Neural cell (in vitro differentiated cells): ENCODE measurements at regions not wholly inside any gene's neighbourhood (a gene's known extent, or its start where the extent isn't known, plus 50 kb on each side); places are given as distances from the start of the nearest gene placed in this dataset.

ENCODE experiments used
- H2AFZ ChIP-seq: fragments of 200-600, 300-800 bp; sonication (generic), shearing (Covaris generic); 2 replicates; pipeline ENCODE4 v1.6.0; 2014; ENCODE audit warnings: low read depth, mild to moderate bottlenecking, antibody characterized with exemption, low read length, moderate library complexity
- H3F3A ChIP-seq: fragments of 200-600 bp; shearing (Covaris generic); 2 replicates; pipeline ENCODE4 v1.6.1; 2016; ENCODE audit warnings: mild to moderate bottlenecking, moderate library complexity, mixed read lengths, antibody characterized with exemption, low read length; ENCODE audit not compliant: insufficient read depth, poor library complexity, severe bottlenecking
- H3K27ac ChIP-seq: fragments of 200-600, 300-800 bp; sonication (generic), shearing (Covaris generic); 2 replicates; pipeline ENCODE4 v1.5.1; 2014; ENCODE audit warnings: mild to moderate bottlenecking, low read length, moderate library complexity
- H3K27me3 ChIP-seq: fragments of 300-800, 200-600 bp; sonication (generic), shearing (Covaris generic); 2 replicates; pipeline ENCODE4 v1.6.0; 2014; ENCODE audit warnings: mild to moderate bottlenecking, low read depth, low read length, moderate library complexity; ENCODE audit not compliant: insufficient read depth
- H3K36me3 ChIP-seq: fragments of 300-800, 200-600 bp; sonication (generic), shearing (Covaris generic); 2 replicates; pipeline ENCODE4 v1.5.1; 2014; ENCODE audit warnings: mild to moderate bottlenecking, antibody characterized with exemption, low read length, moderate library complexity; ENCODE audit not compliant: insufficient read depth
- H3K4me2 ChIP-seq: fragments of 300-800, 200-600 bp; sonication (generic), shearing (Covaris generic); 2 replicates; pipeline ENCODE4 v1.6.0; 2014; ENCODE audit warnings: mild to moderate bottlenecking, low read length
- H3K4me3 ChIP-seq: fragments of 300-800, 200-600 bp; sonication (generic), shearing (Covaris generic); 2 replicates; pipeline ENCODE4 v1.5.1; 2014; ENCODE audit warnings: mild to moderate bottlenecking, low read length, moderate library complexity
- H3K79me2 ChIP-seq: fragments of 200-600 bp; shearing (Covaris generic); replicated peaks from 2 replicates; pipeline ENCODE4 v1.6.0; 2014; ENCODE audit warnings: mild to moderate bottlenecking, low read length, moderate library complexity; ENCODE audit not compliant: insufficient read depth
- H3K9ac ChIP-seq: fragments of 300-800, 200-600 bp; sonication (generic), shearing (Covaris generic); 2 replicates; pipeline ENCODE4 v1.6.1; 2016; ENCODE audit warnings: mild to moderate bottlenecking, low read length, mixed read lengths
- H3K9me2 ChIP-seq: fragments of 200-600 bp; shearing (Covaris generic); 2 replicates; pipeline ENCODE4 v1.6.1; 2016; ENCODE audit warnings: mild to moderate bottlenecking, low read length, mixed read lengths; ENCODE audit not compliant: insufficient read depth
- H3K9me3 ChIP-seq: fragments of 200-600, 300-800 bp; sonication (generic), shearing (Covaris generic); 2 replicates; pipeline ENCODE4 v1.6.1; 2016; ENCODE audit warnings: mild to moderate bottlenecking, mixed run types, low read length, moderate library complexity, mixed read lengths
- H4K20me1 ChIP-seq: fragments of 200-600 bp; shearing (Covaris generic); 2 replicates; pipeline ENCODE4 v1.6.1; 2016; ENCODE audit warnings: mild to moderate bottlenecking, mixed run types; ENCODE audit not compliant: insufficient read depth
- CTCF ChIP-seq: fragments of 450-650 bp; IDR thresholded peaks from 2 replicates; pipeline ENCODE4 v1.5.1; 2014; ENCODE audit warnings: antibody characterized with exemption, mild to moderate bottlenecking, moderate library complexity; ENCODE audit not compliant: poor library complexity, severe bottlenecking
- EP300 ChIP-seq: fragments of 450-650 bp; conservative IDR thresholded peaks from 2 replicates; pipeline ENCODE4 v1.6.1; 2014; ENCODE audit warnings: antibody characterized with exemption, mild to moderate bottlenecking, moderate library complexity; ENCODE audit not compliant: poor library complexity, severe bottlenecking
- EZH2 ChIP-seq: fragments of 200-600, 300-800 bp; shearing (Covaris generic), sonication (generic); IDR thresholded peaks from 2 replicates; pipeline ENCODE4 v1.6.1; 2014; ENCODE audit warnings: antibody characterized with exemption, low read length, borderline replicate concordance, mild to moderate bottlenecking; ENCODE audit not compliant: insufficient read depth, poor library complexity, severe bottlenecking
- MXI1 ChIP-seq: fragments of 450-650 bp; conservative IDR thresholded peaks from 2 replicates; pipeline ENCODE4 v1.6.1; 2014; ENCODE audit warnings: antibody characterized with exemption, mild to moderate bottlenecking; ENCODE audit not compliant: poor library complexity, severe bottlenecking
- POLR2AphosphoS5 ChIP-seq: IDR thresholded peaks from 2 replicates; pipeline ENCODE4 v1.6.1; 2012
- RAD21 ChIP-seq: fragments of 450-650 bp; conservative IDR thresholded peaks from 2 replicates; pipeline ENCODE4 v1.6.1; 2014; ENCODE audit warnings: antibody characterized with exemption, mild to moderate bottlenecking, moderate library complexity
- REST ChIP-seq: IDR thresholded peaks from 2 replicates; pipeline ENCODE4 v1.6.1; 2012; ENCODE audit warnings: borderline replicate concordance
- SMC3 ChIP-seq: fragments of 450-650 bp; conservative IDR thresholded peaks from 2 replicates; pipeline ENCODE4 v1.6.1; 2014; ENCODE audit warnings: antibody characterized with exemption, mild to moderate bottlenecking, moderate library complexity; ENCODE audit not compliant: poor library complexity
- TAF1 ChIP-seq: IDR thresholded peaks from 2 replicates; pipeline ENCODE4 v1.6.1; 2012; ENCODE audit warnings: low read depth

- Histone ChIP-seq H2AFZ (no peak overlapping the region), H3K27me3 (no peaks in the 10 kb centered on the region), H4K20me1 (no peaks in the 10 kb centered on the region), H3K27ac (no peak overlapping the region), H3K79me2 (no peaks in the 10 kb centered on the region), H3K4me3 (no peak overlapping the region), H3K9ac (no peak overlapping the region), H3K9me2 (no peaks in the 10 kb centered on the region), H3K36me3 (no peaks in the 10 kb centered on the region), H3F3A (no peaks in the 10 kb centered on the region), H3K4me2 (no peak overlapping the region), H3K9me3 (no peaks in the 10 kb centered on the region)
- no peak for TF ChIP-seq REST
- no peak for TF ChIP-seq POLR2AphosphoS5
- no peak for TF ChIP-seq SMC3
These were observed 143.4 kb downstream of the BTG1 start for GRCh38 chr12:92002195-92002649.

GRCh38 chr12:92000597-92000996 lies 145.0 kb downstream of the BTG1 start:
- Histone ChIP-seq H2AFZ (no peak overlapping the region), H4K20me1 (no peaks in the 10 kb centered on the region), H3K9me2 (no peaks in the 10 kb centered on the region), H3K27ac (no peak overlapping the region), H3K4me2 (no peak overlapping the region), H3K9ac (no peak overlapping the region), H3K27me3 (no peaks in the 10 kb centered on the region), H3F3A (no peaks in the 10 kb centered on the region), H3K79me2 (no peaks in the 10 kb centered on the region), H3K9me3 (no peaks in the 10 kb centered on the region), H3K36me3 (no peaks in the 10 kb centered on the region), H3K4me3 (no peak overlapping the region)
- no peak for TF ChIP-seq EZH2
- no peak for TF ChIP-seq CTCF

- H3K4me2 ChIP-seq, result no peak overlapping the region
These were observed 145.8 kb downstream of the BTG1 start for GRCh38 chr12:91999823-92000222.

More at GRCh38 chr12:91999823-92000222, 145.8 kb downstream of the BTG1 start:
- H3K9ac ChIP-seq, result no peak overlapping the region
- H3K27ac ChIP-seq, result no peak overlapping the region
- no peaks in the 10 kb centered on the region for H4K20me1 ChIP-seq
- no peaks in the 10 kb centered on the region for H3K9me3 ChIP-seq
- no peak overlapping the region for H2AFZ ChIP-seq
- H3K36me3 ChIP-seq, result no peaks in the 10 kb centered on the region
- TF ChIP-seq EP300 (no peak), SMC3 (no peak), TAF1 (no peak), POLR2AphosphoS5 (no peak), REST (no peak), CTCF (no peak), RAD21 (no peak), MXI1 (no peak), EZH2 (no peak)
- H3F3A ChIP-seq, result no peaks in the 10 kb centered on the region
- no peak overlapping the region for H3K4me3 ChIP-seq
- no peaks in the 10 kb centered on the region for H3K9me2 ChIP-seq
- no peaks in the 10 kb centered on the region for H3K79me2 ChIP-seq
- no peaks in the 10 kb centered on the region for H3K27me3 ChIP-seq
